HG03565 (cell line): ENCODE measurements at regions not wholly inside any gene's neighbourhood (a gene's known extent, or its start where the extent isn't known, plus 50 kb on each side); places are given as distances from the start of the nearest gene placed in this dataset.

Experiments
- ATAC-seq: cut with Tn5 transposase; IDR thresholded peaks from one replicate; pipeline ENCODE4 v1.9.1; 2021; ENCODE audit warnings: mild to moderate bottlenecking, moderate library complexity; ENCODE audit not compliant: unreplicated experiment

DNA sequence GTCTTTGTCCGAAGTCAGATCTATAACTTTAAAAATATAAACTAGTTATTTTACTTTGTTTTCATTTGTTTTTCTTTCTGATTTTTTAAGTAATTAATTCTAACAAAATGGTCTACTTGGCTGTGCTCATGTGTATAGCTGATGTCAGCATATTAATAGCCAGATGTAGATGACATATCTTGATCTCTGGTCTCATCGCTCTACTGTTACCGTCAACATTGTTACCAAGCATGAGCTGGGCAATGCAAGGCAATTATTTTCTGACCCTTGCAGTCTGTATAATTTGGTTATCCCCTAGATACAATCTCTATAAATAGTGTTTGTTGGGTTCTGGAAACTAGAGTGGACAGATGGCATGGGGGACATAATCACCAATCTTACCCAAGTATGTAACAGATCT lies 151.6 kb upstream of the PTPRK start:
- no peak for ATAC-seq

DNA sequence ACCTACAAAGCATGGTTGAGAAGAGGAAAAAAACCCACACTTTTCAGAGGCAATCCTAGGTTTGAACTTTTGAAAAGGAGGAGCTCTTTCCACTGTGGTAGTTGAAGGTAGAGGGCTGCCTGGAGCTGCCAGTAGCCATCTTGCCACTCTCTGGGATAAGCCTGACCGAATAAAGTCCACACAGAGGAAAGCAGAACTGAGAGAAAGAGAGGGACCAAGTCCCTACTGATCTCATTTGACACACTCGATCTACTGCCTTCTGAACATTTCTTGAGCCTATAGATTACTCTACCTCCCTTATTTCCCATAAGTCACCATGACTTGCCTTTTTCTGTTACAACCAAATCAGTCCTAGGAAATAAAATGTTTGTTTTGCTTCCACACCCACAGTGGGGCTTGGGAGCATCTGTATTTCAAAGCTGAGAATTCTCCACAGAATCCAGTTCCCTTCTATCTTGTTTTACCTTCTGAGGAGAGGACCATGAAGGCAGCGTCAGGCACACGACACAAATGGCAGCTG lies 147.0 kb upstream of the PTPRK start:
- no peak for ATAC-seq

DNA sequence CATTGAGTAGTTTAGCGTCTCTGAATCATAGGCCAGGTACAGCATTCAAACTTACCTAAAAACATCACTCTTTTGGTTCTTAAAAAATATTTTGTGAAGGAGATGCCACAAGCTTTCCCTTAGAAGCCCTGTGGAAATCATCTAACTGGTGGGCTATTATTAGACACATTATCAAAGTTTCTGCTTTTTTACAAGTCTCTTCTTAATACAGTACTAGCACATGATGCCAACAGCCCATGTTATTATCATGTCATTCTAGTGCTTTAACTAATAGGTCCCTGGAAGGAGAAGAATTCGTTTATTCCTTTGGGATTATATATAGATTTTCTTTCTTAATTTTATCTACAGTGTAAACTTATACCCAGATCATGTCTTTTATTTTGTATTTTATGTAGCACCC lies 146.0 kb upstream of the PTPRK start:
- no peak for ATAC-seq

DNA sequence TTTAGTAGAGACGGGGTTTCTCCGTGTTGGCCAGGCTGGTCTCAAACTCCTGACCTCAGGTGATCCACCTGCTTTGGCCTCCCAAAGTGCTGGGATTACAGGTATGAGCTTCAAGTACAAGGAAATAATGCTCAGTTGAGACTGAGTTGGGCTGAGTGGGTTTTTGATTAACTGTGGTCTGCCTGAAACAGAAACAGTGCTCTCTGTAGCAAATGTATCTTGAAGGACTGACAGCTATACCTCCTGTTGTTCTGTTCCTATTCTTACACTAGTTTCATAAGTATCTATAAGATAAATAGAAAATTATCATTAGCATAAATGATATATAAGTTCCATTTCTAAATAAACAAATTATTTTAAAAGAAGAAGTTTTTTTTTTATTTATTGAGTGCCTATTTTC lies 142.8 kb upstream of the PTPRK start:
- ATAC-seq = no peak

DNA sequence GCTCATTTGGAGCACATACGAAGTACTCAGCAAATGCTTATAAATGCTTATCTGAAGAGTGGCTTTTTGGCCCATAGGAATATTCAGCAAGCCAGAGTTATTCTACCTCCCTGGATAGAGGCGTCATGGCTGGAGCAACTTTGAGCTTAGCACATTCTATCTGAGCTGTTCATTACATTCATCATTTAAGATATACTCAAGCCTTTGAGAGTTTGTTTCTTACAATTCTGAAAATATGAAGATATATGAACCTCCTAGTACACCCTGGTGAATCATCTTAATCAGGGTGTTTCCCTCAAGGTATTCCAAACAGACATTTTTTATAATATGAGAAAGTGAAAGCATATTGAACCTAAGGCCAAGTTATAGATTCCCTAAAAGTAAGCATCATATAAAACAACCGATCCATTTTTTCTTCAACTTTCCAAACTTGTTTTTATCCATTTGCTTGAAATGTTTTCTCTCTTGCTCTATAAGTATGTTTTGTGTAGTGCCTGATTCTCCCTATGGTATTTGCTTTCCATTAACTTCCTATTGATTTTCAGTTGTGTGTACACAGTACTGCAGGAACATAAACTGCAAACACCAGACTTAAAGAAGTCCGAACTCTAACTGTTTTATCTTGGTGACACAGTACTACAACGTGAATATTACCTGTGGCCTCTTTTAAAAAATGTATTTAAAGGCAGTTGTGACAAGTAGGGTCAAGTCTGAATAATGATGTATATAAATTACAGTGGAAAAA lies 139.7 kb upstream of the PTPRK start:
- no peak for ATAC-seq

DNA sequence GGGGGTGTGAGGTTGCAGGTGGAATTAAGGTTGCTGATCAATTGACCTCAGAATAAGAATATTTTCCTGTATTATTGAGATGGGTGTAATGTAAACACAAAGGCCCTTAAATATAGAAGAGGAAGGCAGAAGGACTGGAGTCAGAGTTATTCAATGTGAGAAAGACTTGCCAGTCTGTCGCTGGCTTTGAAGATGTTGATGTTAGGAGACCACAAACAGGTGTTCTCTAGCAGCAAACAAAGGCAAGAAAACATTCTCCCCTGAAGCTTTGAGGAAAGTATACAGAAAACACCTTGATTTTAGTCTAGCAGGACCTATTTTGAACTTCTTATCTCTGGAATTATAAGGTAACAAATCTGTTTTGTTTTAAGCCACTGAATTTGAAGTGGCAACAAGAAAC lies 138.9 kb upstream of the PTPRK start:
- no peak for ATAC-seq

DNA sequence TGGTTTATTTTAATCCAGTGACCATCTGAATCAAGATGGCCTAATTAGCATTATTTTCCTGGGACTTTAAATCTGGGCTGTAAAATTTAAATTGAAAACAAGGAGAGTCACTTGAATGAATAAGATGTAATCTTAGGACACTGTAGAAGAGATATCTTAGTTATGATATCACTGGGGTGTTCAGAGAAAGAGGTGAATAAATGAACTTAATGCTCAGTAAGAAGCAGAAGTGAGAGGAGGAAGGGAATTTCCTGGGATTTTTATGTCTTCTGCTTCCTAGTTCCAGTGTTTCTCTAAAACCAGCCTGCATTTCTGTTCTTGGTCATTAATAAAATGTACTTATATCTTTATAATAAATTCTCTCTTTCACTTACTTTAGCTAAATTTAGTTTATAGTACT lies 136.8 kb upstream of the PTPRK start:
- peak; percentile 24 for ATAC-seq

DNA sequence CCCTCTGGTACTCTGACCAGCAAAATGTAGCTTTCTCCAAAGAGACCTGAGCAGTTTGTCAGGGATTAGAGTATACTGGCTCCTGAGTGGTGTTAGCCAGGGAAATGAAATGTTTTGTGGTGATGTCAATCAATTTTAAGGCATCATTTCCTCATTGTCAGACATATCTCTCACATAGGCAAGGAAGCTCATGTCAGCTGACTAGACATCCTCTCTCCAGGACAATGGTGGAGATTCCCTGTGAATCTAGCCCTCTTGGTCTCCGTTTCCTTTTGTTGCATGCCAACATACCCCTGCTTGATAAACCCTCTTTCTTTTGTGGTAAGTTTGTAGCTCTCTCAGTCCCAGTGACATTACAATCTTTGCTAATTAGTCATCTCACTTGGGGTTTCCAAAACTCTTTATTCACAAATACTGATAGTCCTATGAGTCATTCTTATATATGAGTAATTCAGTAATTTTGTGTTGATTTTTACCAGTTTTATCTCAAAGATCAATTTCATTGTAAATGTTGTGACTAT lies 135.6 kb upstream of the PTPRK start:
- ATAC-seq = peak; percentile 90

DNA sequence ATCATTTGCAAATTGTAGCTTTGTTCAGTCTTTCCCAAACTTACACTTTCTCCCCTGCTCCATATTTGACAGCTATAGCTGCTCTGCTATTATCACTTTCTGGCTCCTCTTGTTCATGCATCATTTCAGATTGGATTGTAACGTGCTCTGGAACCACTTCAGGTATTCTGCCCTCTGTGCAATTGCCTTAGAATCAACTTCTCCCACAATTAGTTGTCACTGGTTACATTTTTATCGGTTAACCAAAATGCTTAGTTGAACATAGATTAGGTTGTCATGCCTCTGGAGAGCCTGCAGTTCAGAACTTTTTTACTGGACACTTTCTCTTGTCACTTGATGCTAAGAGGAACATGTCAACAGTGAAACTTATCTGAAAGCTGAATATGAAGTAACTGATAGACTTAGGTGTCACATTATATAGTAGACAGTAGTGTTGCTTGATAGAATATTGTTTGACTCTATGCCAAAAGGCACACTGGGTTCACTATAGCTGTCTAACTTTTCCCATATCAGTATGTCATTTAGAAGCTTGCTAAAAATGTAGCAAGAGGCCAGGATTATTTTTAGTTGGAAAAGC lies 127.7 kb upstream of the PTPRK start:
- ATAC-seq = no peak

DNA sequence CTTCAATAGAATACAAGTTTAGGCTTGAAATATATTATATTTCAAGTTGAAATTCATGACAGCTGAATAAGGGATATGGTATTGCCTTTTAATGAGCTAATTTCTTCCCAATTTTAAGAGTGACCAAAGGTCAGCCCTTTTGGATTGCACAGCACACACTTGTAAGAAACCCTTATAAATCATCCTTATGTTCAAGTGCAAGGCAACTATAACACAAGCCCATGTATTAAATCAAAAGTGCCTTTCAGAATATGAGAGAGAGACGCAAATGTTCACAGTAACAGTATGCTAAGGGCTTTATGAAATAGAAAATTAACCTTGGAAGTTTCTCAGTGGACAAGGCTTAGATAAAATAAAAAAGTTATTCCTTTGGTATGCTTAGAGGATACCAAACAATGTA lies 121.7 kb upstream of the PTPRK start:
- ATAC-seq = no peak

DNA sequence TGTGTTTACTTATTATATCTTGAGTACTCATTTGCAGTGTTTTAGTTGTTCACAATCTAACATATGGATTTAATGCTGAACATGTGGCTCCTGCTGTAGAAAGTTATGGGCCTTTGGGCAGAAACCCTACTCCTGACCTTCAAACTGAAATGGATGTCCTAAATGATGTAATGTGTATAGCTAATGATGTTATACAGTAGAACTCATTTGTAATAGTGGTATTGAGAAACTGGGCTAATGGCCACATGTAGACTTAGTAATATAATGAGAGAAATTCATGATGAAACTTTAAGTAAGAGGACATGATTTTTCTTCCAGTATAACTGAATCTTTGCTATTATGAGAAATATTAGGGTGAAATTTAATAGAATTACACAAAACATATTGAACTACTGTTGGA lies 121.3 kb upstream of the PTPRK start:
- ATAC-seq = no peak

DNA sequence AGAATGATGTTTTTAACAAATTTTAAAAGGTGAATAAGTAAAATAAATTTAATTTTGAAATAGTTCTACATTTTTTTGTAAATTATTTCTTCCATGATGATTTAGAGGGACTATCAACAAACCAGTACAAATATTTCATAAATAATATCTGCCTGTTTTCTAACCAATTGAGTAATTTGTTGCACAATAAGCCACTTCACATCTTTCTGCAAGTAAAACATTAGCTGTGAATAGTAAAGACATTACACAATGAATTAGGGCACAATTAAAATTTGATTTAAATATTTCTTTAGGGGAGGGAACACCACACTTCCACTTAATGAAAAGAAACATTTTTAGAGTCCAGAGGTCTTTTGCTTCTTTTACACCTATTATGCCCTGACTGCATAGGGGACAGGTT lies 118.4 kb upstream of the PTPRK start:
- no peak for ATAC-seq

DNA sequence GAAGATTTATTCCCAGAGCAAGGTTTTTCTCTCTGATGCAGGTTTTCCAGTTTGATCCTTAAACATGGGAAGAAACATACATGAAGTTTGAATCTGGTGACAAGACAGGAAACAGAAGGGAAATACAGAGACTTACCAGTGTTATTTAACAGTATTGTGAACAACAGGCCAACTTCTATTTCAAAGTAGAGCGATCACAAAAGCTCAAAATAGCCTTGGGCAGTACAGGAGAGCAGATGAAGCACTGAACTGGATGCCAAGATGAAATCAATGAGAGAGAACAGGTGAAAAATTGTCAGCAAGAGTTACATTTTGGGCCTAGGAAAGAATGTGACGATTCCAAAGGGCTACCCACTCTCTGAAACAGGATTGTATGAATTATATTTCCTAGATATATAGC lies 114.8 kb upstream of the PTPRK start:
- no peak for ATAC-seq

DNA sequence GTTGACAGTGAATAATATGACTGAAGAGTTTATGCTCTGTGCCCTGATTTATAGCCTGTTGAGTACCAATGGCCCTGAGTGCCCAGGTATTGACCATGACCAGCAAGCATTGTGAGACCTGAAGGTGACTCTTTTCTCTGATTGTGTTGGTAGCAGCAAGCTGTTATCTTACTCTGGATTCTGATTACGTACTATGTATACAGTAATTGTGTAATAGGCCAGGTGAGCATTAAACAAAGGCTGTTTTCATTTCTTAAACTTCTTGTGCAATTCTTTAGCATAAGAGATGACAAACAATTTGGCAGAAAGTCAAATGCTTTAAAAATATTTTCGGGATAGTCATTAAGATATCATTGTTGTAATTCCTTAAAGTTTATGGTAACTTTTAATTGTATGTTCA lies 111.7 kb upstream of the PTPRK start:
- ATAC-seq = no peak

DNA sequence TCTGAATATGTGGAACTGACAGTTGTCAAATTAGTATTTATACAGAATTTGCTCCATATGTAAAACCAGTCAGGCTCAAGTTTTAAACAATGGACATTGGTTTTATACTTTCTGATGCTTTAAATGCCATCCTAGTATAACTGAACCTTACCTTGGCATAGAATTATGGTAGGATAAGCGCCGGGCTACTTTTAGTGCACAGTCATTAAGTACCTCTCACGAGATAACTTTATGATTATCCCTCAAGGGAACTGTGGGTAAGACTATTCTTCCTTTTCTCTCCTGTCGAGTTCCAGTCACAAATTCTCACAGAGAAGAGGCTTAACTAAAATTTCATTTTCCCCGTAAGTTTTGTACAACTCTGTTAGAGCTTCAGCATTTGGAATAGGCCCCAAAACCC lies 110.6 kb upstream of the PTPRK start:
- no peak for ATAC-seq

DNA sequence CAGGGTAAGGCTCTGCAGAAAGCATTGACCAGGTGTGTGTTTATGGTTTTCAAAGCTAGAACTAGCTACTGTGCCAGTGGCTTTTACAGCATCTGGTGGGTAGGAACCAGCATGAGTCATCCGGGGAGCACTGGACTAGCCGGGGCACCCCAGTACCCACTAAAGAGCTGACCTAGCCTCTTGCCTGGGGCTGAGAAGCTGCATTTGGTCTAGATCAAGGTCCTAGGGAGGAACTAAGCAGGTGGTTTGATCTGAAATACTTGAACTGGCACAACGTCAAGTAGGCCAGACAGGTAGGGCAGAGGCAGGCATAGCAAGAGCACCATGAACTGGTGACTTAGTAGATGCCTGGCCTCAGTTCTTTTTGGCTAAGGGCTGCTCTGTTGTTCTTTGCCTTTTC lies 109.8 kb upstream of the PTPRK start:
- ATAC-seq = no peak

DNA sequence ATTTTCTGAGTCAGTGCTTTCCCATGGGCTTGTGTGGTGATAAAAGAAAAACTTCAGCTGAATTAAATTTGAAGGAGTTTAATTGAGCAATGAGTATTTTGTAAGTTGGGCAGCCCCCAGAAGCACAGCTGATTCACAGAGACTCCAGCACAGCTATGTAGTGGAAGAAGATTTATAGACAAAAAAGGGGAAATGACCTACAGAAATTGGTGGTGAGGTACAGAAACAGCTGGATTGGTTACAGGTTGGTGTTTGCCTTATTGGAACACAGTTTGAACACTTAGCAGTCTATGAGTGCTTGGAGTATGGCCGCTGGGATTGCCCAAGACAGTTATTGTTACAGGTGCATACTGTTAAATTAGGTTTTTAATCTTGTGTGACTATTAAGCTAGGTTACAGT lies 96.9 kb upstream of the PTPRK start:
- ATAC-seq = no peak

DNA sequence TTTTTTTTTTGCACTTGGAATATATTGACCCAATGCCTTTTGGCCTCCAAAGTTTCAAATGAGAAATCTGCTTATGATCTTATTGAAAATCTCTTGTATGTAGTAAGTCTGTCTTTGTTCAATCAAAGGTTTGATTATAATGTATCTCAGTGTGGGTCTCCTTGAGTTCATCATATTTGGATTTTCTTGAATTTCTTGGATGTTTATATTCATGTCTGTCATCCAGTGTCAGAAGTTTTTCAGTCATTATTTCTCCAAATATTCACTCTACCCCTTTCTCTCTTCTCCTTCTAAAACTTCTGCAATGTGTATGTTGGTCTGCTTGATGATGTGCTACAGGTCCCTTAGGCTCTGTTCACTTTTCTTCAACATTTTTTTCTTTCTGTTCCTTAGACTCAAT lies 95.9 kb upstream of the PTPRK start:
- no peak for ATAC-seq

DNA sequence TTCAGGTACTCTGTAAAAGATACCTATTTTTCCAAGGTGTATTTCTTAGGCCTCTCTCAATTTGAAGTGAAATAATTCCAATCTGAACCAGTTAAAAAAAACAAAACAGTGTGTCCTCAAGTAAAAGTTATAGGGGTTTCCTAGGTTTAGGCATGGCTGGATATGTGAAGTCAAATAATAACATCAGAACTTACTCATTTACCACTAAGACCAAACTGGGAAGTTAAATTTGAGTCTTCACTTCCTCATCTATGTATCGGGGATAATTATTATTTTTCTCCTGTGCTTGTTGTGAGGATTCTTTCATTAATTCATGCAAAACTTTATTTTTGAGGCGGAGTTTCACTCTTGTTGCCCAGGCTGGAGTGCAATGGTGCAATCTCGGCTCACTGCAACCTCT lies 86.2 kb upstream of the PTPRK start:
- ATAC-seq = no peak

DNA sequence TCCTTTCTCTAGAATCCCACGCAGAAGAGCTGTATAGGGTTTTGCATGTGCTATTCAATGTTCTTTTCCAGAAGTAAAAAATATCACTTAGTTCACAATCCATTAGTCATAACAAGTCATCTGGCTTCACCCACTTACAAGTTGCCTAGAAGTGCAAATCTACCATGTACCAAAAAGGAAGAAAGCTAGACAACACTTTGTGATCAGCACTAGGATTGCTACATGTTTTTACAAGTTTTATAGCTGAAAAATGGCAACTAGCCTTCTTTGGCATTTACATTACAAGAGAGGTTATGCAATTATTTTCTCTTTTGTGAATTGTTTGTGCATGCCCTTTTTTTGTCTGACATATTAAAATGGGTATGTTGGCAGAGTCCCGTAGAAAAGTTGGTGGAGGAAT lies 85.6 kb upstream of the PTPRK start:
- ATAC-seq = no peak

DNA sequence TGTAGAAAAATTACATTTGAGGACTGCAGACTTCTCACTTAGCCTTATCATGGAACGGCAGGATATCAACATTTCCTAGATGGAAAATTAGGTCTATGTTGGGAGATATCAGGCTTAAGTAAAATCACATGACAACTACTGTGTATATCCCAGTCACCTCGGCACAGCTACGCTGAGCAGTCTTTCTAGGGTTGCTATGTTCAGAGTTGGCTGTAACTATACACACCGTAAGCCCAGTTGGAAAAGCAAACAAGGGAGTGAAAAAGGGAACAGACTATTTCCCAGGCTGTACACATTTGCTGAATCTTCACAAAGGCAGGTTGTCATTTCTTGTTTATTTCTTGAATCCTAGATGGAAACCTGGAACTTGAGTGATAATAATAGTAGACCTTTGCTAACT lies 80.7 kb upstream of the PTPRK start:
- ATAC-seq = no peak

DNA sequence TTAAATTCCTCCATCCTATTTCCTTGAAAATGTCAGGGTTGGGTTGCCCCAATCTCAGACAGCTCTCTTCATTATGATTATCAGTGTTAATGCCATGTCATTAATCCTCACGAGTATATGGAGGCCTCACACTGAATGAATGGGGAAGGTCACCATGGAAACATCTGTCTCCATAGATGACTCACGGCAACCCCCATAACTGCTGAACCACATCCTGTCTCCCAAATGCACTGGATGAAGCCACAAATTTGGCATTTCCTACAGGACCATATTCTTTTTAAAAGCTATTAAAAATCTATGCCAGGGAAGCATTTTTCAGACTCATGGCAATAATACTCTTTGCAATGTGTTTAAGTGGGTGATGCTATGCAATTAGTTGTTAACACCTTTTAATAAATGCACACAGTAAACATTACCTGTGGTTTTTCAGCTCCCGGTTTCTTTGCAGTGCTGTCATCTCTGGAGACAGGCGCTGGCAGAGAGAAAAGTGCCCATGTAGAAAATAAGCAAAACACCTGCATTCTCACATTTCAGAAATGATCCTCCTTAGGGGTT lies 80.1 kb upstream of the PTPRK start:
- ATAC-seq = no peak
